Gastrocnemius medialis (tissue), 4 donors: ENCODE measurements at regions not wholly inside any gene's neighbourhood (a gene's known extent, or its start where the extent isn't known, plus 50 kb on each side); places are given as distances from the start of the nearest gene placed in this dataset.

Experiments
- POLR2A ChIP-seq, 2 donors: fragments of 450-650 bp; IDR thresholded peaks; one replicate each; pipeline ENCODE4 v1.6.1; 2017; ENCODE audit warnings: antibody characterized with exemption in 2 of 2, mild to moderate bottlenecking in 2 of 2, moderate library complexity in 2 of 2
- TF ChIP-seq, protein P1 (sequence below), 5 experiments: fragments of 450-650 bp in 3 of 5; fragments of 200-600 bp in 2 of 5; sonication (generic) in 2 of 5; IDR thresholded peaks in 4 of 5; conservative IDR thresholded peaks in 1 of 5; 1 replicate in 4 of 5; 2 replicates in 1 of 5; pipeline ENCODE4 v1.5.1; 2016 to 2019; ENCODE audit warnings: antibody characterized with exemption in 5 of 5, mild to moderate bottlenecking in 3 of 5, moderate library complexity in 3 of 5

DNA sequence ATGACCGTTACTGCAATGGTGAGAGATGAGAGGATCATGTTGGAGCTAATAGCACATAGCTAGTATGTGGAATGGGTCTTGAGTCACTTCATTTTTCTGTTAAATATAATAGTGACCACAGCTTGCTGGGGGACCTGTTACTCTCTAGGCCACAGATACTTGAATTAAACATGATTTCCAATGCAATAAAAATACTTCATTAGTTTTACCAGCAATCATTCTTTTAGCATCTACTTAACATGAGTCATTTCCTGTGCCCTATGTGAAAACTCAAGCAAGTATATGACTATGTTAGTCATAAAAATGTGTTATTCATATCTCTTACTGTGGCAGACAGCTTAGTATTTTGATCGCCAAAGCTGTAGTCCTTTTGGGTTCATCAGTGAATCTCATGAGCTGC is 798.8 kb downstream of the SLC16A7 start:
- TF ChIP-seq, protein P1, sequence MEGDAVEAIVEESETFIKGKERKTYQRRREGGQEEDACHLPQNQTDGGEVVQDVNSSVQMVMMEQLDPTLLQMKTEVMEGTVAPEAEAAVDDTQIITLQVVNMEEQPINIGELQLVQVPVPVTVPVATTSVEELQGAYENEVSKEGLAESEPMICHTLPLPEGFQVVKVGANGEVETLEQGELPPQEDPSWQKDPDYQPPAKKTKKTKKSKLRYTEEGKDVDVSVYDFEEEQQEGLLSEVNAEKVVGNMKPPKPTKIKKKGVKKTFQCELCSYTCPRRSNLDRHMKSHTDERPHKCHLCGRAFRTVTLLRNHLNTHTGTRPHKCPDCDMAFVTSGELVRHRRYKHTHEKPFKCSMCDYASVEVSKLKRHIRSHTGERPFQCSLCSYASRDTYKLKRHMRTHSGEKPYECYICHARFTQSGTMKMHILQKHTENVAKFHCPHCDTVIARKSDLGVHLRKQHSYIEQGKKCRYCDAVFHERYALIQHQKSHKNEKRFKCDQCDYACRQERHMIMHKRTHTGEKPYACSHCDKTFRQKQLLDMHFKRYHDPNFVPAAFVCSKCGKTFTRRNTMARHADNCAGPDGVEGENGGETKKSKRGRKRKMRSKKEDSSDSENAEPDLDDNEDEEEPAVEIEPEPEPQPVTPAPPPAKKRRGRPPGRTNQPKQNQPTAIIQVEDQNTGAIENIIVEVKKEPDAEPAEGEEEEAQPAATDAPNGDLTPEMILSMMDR (IDR thresholded peaks at IDR 0.05 in 4 of 5, conservative IDR thresholded peaks at IDR 0.05 in 1 of 5) = no peak
- TF ChIP-seq POLR2A (IDR thresholded peaks at IDR 0.05) = no peak
